ENCODE measurements at regions not wholly inside any gene's neighbourhood (a gene's known extent, or its start where the extent isn't known, plus 50 kb on each side); places are given as distances from the start of the nearest gene placed in this dataset.

DNA sequence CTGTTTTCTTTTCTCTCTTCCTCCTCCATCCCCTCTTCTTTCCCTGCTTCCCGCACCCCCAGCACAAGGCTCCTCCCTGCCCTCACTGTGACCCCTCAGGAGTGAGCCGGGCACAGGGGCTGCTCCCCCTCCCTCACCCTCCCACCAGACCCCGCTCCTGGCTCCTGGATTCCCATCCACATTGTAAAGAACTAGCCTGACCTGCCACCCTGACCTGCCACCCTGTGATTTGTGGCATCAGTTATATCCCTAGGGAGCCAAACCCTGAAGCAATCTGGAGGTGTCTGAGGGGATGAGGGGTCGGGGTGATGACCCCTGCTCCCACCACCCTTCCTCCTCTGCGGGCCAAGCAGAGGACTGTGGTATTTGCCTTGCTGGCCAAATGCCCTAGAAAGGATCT, 98.0 kb upstream of the LHX1 start:
- Histone ChIP-seq H3K4me3 (ENCODE audit: low read length) (no peak overlapping the region), H3K4me1 (ENCODE audit: control insufficient read depth, low read length) (no peaks in the 10 kb centered on the region), H3K27me3 (ENCODE audit: control insufficient read depth, low read length) (peaks cover 8% of the 10 kb centered on the region), H3K79me2 (ENCODE audit: control insufficient read depth, low read length) (no peaks in the 10 kb centered on the region), H3K9me3 (ENCODE audit: control insufficient read depth, insufficient read depth, low read length) (no peaks in the 10 kb centered on the region), H3K36me3 (ENCODE audit: control insufficient read depth, low read length) (no peaks in the 10 kb centered on the region), H3F3A (ENCODE audit: control insufficient read depth, insufficient read depth) (no peaks in the 10 kb centered on the region), H4K20me1 (ENCODE audit: control insufficient read depth, insufficient read depth, low read depth, low read length) (no peaks in the 10 kb centered on the region), H3K9me2 (replicated peaks; ENCODE audit: control insufficient read depth, low read length) (no peaks in the 10 kb centered on the region), H3K27ac (ENCODE audit: low read depth, low read length) (no peak overlapping the region), H3K4me2 (ENCODE audit: low read length) (no peak overlapping the region)
- TF ChIP-seq EZH2phosphoT487 (IDR thresholded peaks at IDR 0.05; ENCODE audit: borderline replicate concordance, low read length): no peak
- TF ChIP-seq, protein P1, sequence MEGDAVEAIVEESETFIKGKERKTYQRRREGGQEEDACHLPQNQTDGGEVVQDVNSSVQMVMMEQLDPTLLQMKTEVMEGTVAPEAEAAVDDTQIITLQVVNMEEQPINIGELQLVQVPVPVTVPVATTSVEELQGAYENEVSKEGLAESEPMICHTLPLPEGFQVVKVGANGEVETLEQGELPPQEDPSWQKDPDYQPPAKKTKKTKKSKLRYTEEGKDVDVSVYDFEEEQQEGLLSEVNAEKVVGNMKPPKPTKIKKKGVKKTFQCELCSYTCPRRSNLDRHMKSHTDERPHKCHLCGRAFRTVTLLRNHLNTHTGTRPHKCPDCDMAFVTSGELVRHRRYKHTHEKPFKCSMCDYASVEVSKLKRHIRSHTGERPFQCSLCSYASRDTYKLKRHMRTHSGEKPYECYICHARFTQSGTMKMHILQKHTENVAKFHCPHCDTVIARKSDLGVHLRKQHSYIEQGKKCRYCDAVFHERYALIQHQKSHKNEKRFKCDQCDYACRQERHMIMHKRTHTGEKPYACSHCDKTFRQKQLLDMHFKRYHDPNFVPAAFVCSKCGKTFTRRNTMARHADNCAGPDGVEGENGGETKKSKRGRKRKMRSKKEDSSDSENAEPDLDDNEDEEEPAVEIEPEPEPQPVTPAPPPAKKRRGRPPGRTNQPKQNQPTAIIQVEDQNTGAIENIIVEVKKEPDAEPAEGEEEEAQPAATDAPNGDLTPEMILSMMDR (IDR thresholded peaks at IDR 0.05; ENCODE audit: low read depth, low read length, poor library complexity, severe bottlenecking): no peak

DNA sequence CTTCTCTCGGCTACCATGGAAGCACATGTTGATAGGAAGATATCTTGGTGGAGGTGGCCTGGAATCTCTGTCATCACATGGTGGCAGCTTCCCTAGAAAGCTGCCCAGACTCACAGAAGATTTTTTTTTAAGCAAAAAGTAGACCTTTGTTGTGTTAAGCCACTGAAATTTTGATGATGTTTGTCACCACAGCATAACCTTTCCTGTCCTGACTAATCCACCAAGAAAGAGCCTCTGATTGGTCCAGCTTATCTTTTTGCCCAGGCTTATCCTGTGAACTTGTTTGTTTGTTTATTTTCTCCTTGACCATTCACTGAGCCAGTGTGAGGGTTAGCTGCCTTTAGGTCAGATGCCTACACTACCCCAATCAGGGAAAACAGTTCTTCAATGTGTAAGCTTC, 96.5 kb upstream of the LHX1 start:
- no peaks in the 10 kb centered on the region for H3K4me1 ChIP-seq (ENCODE audit: control insufficient read depth, low read length)
- H3K36me3 ChIP-seq (ENCODE audit: control insufficient read depth, low read length): no peaks in the 10 kb centered on the region
- no peaks in the 10 kb centered on the region for H3K79me2 ChIP-seq (ENCODE audit: control insufficient read depth, low read length)
- H3K4me2 ChIP-seq (ENCODE audit: low read length): no peak overlapping the region
- no peak overlapping the region for H3K27ac ChIP-seq (ENCODE audit: low read depth, low read length)
- no peaks in the 10 kb centered on the region for H3F3A ChIP-seq (ENCODE audit: control insufficient read depth, insufficient read depth)
- H3K9me2 ChIP-seq (replicated peaks; ENCODE audit: control insufficient read depth, low read length): no peaks in the 10 kb centered on the region
- H3K9me3 ChIP-seq (ENCODE audit: control insufficient read depth, insufficient read depth, low read length): no peaks in the 10 kb centered on the region
- H3K27me3 ChIP-seq (ENCODE audit: control insufficient read depth, low read length): peaks cover 11% of the 10 kb centered on the region
- H4K20me1 ChIP-seq (ENCODE audit: control insufficient read depth, insufficient read depth, low read depth, low read length): no peaks in the 10 kb centered on the region
- no peak overlapping the region for H3K4me3 ChIP-seq (ENCODE audit: low read length)
- TF ChIP-seq, protein P1 (IDR thresholded peaks at IDR 0.05; ENCODE audit: low read depth, low read length, poor library complexity, severe bottlenecking): no peak
- TF ChIP-seq EZH2phosphoT487 (IDR thresholded peaks at IDR 0.05; ENCODE audit: borderline replicate concordance, low read length): no peak

DNA sequence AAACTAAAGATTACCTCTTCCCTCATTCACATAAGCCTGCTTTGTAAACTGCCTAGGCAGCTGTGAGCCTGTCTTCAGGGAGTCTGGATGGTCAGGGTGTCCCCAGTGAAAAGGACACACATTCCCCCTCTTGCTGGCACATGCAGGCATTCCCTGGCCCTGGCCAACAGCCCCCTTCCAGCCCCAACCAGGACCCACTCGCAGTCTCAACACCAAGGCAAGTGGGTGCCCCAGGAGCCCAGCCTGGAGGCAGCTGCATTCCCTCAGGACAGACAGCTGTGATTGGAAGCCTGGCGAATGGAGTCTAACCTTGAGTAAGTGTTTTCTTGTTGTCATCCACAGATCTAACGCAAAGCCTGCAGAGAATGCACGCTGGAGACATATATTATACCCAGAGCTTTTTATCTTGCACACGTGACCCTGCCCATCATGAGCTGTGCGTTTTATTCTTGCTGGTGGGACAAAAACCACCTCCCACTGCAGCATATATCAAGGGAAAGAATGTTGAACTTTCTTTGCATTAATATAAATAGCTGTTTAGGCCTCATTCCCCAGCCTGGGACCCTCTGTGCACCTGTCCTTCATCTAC, 95.0 kb upstream of the LHX1 start:
- H3K36me3 ChIP-seq (ENCODE audit: control insufficient read depth, low read length): no peaks in the 10 kb centered on the region
- H3K9me3 ChIP-seq (ENCODE audit: control insufficient read depth, insufficient read depth, low read length): no peaks in the 10 kb centered on the region
- no peak overlapping the region for H3K27ac ChIP-seq (ENCODE audit: low read depth, low read length)
- no peaks in the 10 kb centered on the region for H3K4me1 ChIP-seq (ENCODE audit: control insufficient read depth, low read length)
- no peaks in the 10 kb centered on the region for H3K79me2 ChIP-seq (ENCODE audit: control insufficient read depth, low read length)
- no peak overlapping the region for H3K4me3 ChIP-seq (ENCODE audit: low read length)
- H3K4me2 ChIP-seq (ENCODE audit: low read length): no peak overlapping the region
- H3K9me2 ChIP-seq (replicated peaks; ENCODE audit: control insufficient read depth, low read length): no peaks in the 10 kb centered on the region
- TF ChIP-seq EZH2phosphoT487 (IDR thresholded peaks at IDR 0.05; ENCODE audit: borderline replicate concordance, low read length): no peak
- TF ChIP-seq, protein P1 (IDR thresholded peaks at IDR 0.05; ENCODE audit: low read depth, low read length, poor library complexity, severe bottlenecking): no peak
- H3F3A ChIP-seq (ENCODE audit: control insufficient read depth, insufficient read depth): no peaks in the 10 kb centered on the region
- H4K20me1 ChIP-seq (ENCODE audit: control insufficient read depth, insufficient read depth, low read depth, low read length): no peaks in the 10 kb centered on the region
- peaks cover 15% of the 10 kb centered on the region for H3K27me3 ChIP-seq (ENCODE audit: control insufficient read depth, low read length)
